Coronary artery (tissue), 2 donors: ENCODE measurements at regions not wholly inside any gene's neighbourhood (a gene's known extent, or its start where the extent isn't known, plus 50 kb on each side); places are given as distances from the start of the nearest gene placed in this dataset.

Source experiments
- DNase-seq: peaks from one replicate; pipeline ENCODE4 v3.0.0-alpha.2; 2017; ENCODE audit warnings: low spot score
- H3K27ac ChIP-seq, 2 donors: fragments of 200-600 bp; sonication (generic); one replicate each; pipeline ENCODE4 v1.5.1; 2016 to 2019
- H3K4me3 ChIP-seq: fragments of 200-600 bp; sonication (generic); 2 replicates; pipeline ENCODE4 v1.5.1; 2016; ENCODE audit warnings: mild to moderate bottlenecking, moderate library complexity
- CTCF ChIP-seq: fragments of 200-600 bp; sonication (generic); IDR thresholded peaks from one replicate; pipeline ENCODE4 v1.5.1; 2019; ENCODE audit warnings: antibody characterized with exemption

GRCh38 chr18:8894823-8895222 lies 189.5 kb downstream of the MTCL1 start:
- no peak for TF ChIP-seq CTCF
- no peak for DNase-seq
- H3K4me3 ChIP-seq = no peak overlapping the region
- H3K27ac ChIP-seq = no peak overlapping the region

GRCh38 chr18:8895341-8895740 lies 190.0 kb downstream of the MTCL1 start:
- no peak overlapping the region for H3K27ac ChIP-seq
- no peak overlapping the region for H3K4me3 ChIP-seq
- no peak for TF ChIP-seq CTCF
- no peak for DNase-seq

DNA sequence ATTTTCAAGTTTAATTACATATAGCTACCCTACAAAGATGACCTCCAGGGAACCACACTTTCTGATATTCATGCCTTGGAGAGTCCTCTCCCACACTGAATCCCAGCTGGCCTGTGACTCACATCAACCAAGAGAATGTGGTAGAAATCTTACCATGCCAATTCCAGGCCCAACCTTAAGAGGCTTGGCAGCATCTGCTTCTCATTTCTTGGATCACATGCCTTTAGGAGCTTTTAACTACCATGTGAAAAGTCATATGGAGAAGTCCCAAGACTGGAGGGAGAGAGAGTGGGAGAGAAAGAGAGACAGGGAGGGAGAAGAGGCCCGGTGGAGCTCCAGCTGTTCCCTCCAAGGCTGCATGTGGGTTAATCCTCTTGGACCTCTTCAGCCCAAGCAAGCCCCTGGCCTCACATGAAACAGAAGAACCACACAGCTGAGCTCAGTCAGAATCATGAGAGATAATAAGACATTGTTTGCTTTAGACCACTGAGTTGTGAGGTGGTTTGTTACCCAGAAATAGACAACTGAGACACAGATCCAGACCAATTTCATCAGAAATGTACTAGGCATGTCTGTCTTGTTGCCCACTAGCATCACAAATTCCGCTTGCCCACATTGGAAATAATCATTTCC lies 190.7 kb downstream of the MTCL1 start:
- DNase-seq = no peak
- no peak overlapping the region for H3K4me3 ChIP-seq
- no peak overlapping the region for H3K27ac ChIP-seq
- no peak for TF ChIP-seq CTCF

DNA sequence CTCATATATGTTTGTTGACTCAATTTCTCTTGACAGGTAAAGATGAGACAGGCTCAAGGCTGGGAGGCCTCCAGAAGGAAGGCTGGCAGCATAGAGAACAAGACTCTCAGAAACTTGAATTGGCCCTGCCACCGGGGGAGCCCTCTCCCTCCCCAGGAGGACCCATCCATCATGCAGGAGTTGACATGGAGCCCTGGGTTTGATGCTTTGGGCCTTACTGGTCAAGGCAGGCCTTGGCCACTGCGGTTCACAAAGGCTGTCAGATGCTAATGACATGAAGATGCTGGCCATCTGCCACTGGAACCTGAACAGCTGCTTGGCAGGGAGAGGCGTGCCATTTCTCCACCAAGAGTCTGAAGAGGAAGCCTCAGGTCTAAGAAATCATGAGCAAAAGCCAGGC lies 193.6 kb downstream of the MTCL1 start:
- Histone ChIP-seq H3K27ac (no peak overlapping the region), H3K4me3 (no peak overlapping the region)
- TF ChIP-seq CTCF = no peak
- DNase-seq = no peak

DNA sequence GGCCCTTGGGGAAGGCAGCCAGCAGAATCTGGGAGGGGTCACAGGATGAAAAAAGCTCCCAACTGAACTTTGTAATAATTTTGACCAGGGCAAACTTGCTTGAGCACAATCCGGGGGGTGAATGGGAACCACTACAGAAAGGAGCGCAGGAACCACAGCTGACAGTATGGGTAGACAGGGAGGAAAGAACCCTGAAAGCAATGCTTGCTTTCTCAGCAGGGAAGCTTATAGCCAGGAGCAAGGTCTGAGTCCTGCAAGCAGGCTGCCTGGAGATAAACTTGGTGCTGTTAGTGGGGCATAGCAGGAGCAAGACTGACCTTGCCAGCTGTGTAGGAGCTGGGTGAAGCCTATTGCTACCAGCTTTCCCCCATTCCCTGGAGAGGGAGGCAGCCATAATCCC lies 195.2 kb downstream of the MTCL1 start:
- DNase-seq = no peak
- TF ChIP-seq CTCF = no peak
- no peak overlapping the region for H3K4me3 ChIP-seq
- no peak overlapping the region for H3K27ac ChIP-seq

DNA sequence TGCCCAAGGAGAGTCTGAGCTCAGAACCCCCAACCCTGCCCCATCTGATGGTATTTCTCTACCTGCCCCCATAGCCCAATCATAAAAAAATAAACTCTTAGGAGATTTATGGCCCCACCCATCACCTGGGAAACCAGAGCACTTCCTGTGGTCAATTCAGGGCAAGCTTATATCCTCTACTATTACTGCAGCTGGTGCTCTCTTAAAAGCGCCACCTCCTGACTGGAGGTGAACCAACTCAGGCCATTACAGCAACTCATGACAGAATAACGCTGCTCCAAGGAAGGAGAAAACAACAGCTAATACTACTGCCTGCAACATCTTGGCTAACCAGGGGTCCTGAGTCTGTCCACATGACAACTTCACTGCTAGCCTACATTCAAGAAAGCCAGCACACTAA lies 195.7 kb downstream of the MTCL1 start:
- no peak overlapping the region for H3K27ac ChIP-seq
- no peak for TF ChIP-seq CTCF
- no peak for DNase-seq
- H3K4me3 ChIP-seq = no peak overlapping the region

GRCh38 chr18:8904316-8904715 lies 198.2 kb upstream of the NDUFV2 start:
- TF ChIP-seq CTCF = no peak
- no peak for DNase-seq
- Histone ChIP-seq H3K4me3 (no peak overlapping the region), H3K27ac (no peak overlapping the region)
